ENCODE measurements at regions not wholly inside any gene's neighbourhood (a gene's known extent, or its start where the extent isn't known, plus 50 kb on each side); places are given as distances from the start of the nearest gene placed in this dataset.

DNA sequence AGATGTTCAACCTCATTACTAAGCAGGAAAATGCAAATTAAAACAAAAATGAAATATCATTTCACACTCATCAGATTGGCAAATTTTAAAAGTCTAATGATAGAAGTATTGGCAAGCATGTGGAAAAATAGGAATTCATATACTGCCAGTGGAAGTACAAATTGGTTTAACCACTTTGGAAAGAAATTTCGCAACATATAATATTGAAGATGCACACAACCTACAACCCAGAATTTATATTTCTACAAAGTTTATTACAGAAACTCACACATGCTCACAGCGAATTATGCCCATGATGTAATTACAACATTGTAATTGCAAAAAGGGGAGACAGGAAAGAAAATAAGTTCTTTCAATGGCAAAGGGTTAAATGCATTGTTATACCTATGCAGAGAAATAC, 324.1 kb downstream of the IGSF11 start:
- no peak overlapping the region for H3K4me3 ChIP-seq
- 80 to 87% methylated on average over 2 of the region's 2 CpGs for WGBS, 2 donors
- no peaks in the 10 kb centered on the region for H3K36me3 ChIP-seq
- H3K27me3 ChIP-seq: no peaks in the 10 kb centered on the region
- TF ChIP-seq, protein P1, sequence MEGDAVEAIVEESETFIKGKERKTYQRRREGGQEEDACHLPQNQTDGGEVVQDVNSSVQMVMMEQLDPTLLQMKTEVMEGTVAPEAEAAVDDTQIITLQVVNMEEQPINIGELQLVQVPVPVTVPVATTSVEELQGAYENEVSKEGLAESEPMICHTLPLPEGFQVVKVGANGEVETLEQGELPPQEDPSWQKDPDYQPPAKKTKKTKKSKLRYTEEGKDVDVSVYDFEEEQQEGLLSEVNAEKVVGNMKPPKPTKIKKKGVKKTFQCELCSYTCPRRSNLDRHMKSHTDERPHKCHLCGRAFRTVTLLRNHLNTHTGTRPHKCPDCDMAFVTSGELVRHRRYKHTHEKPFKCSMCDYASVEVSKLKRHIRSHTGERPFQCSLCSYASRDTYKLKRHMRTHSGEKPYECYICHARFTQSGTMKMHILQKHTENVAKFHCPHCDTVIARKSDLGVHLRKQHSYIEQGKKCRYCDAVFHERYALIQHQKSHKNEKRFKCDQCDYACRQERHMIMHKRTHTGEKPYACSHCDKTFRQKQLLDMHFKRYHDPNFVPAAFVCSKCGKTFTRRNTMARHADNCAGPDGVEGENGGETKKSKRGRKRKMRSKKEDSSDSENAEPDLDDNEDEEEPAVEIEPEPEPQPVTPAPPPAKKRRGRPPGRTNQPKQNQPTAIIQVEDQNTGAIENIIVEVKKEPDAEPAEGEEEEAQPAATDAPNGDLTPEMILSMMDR (IDR thresholded peaks at IDR 0.05): no peak
- TF ChIP-seq POLR2A (IDR thresholded peaks at IDR 0.05): no peak
- H3K27ac ChIP-seq: no peak overlapping the region
- H3K4me1 ChIP-seq: no peaks in the 10 kb centered on the region
- H3K9me3 ChIP-seq: no peaks in the 10 kb centered on the region
- no peak for DNase-seq
- intact Hi-C loops (cut with DNase I): no loop called here

DNA sequence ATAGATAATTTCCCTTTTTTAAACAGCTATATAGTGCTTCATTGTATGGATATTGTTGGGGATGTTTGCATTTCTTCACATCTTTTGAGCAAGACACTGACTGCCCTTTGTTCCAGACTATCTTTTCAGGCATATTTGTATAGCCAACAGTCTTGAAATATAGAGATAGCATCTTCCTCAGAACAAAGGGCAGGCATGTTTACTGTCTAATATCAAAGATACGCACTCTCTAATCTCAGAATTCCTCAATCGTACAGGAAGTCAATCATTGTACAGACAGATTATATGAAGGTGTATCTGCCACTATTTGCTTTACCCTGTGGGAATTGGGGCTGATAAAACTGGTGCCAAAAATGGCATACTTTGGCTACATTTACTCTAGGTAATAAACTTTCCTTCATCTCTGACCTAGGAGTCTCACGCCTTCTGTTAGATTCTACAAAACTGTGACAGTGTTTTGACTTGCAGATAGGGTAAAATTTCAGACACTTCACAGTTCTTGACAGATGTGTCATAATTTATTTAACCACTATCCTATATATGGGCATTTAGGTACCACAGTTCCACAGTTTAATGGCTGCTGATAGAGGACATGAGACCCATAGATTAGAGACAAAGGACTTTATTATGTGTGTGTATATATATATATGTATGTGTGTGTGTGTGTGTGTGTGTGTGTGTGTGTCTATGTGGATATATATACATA, 321.0 kb downstream of the IGSF11 start:
- Histone ChIP-seq H3K27ac (no peak overlapping the region), H3K4me1 (no peaks in the 10 kb centered on the region), H3K4me3 (no peak overlapping the region), H3K27me3 (no peaks in the 10 kb centered on the region), H3K36me3 (no peaks in the 10 kb centered on the region), H3K9me3 (peaks cover 0 to 6% (median 0%) of the 10 kb centered on the region in 3 donors)
- intact Hi-C loops (cut with DNase I): no loop called here
- TF ChIP-seq, protein P1 (IDR thresholded peaks at IDR 0.05): no peak
- no peak for TF ChIP-seq POLR2A (IDR thresholded peaks at IDR 0.05)
- DNase-seq: no peak
- WGBS, 2 donors: 47 to 80% methylated on average over 3 of the region's 3 CpGs

DNA sequence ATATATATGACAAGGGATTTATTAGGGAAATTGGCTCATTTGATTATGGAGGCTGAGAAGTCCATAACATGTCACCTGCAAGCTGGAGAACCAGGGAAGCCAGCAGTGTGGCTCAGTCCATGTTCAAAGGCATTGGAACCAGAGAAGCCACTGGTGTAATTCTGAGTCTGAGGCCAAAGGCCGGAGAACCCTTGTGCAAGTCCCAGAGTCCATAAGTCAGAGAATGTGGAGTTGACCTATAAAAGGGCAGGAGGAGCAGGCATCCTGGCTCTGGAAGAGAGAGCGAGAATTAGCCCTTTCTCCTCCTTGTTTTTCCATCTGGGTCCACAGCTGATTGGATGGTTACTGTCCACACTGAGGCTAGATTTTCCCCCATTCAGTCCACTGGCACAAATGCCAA, 319.8 kb downstream of the IGSF11 start:
- Histone ChIP-seq H3K27ac (no peak overlapping the region), H3K36me3 (no peaks in the 10 kb centered on the region), H3K9me3 (peaks cover 0 to 15% (median 0%) of the 10 kb centered on the region in 3 donors), H3K4me1 (no peaks in the 10 kb centered on the region), H3K4me3 (no peak overlapping the region), H3K27me3 (no peaks in the 10 kb centered on the region)
- TF ChIP-seq POLR2A (IDR thresholded peaks at IDR 0.05): no peak
- TF ChIP-seq, protein P1 (IDR thresholded peaks at IDR 0.05): no peak
- intact Hi-C loops (cut with DNase I): no loop called here
- WGBS, 2 donors: 88 to 94% methylated on average over 2 of the region's 2 CpGs
- DNase-seq: no peak

DNA sequence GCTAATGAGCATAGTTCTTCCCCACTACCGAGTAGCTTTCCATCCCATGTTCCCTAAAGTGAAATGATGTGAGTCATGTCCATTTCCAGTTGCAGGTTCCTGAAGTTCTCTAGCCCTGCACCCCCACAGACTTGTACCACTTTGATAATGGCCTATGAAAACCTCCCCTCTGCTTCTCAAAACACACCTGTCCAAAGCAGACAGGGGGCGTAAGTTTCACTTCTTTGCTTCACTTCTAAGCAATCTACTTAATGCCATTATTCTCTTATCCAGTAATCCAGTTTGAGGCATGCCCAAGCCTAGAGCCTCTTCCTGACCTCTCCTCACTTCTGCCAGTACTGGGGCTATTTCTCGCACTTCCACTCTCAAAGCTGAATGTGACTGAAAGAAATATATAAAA, 305.1 kb downstream of the IGSF11 start:
- Histone ChIP-seq H3K27ac (no peak overlapping the region), H3K9me3 (no peaks in the 10 kb centered on the region), H3K27me3 (no peaks in the 10 kb centered on the region), H3K4me3 (no peak overlapping the region), H3K36me3 (no peaks in the 10 kb centered on the region), H3K4me1 (no peaks in the 10 kb centered on the region)
- intact Hi-C loops (cut with DNase I): no loop called here
- no peak for DNase-seq
- WGBS, 2 donors: 67 to 82% methylated on average over 3 of the region's 3 CpGs
- TF ChIP-seq POLR2A (IDR thresholded peaks at IDR 0.05): no peak
- TF ChIP-seq, protein P1 (IDR thresholded peaks at IDR 0.05): no peak

DNA sequence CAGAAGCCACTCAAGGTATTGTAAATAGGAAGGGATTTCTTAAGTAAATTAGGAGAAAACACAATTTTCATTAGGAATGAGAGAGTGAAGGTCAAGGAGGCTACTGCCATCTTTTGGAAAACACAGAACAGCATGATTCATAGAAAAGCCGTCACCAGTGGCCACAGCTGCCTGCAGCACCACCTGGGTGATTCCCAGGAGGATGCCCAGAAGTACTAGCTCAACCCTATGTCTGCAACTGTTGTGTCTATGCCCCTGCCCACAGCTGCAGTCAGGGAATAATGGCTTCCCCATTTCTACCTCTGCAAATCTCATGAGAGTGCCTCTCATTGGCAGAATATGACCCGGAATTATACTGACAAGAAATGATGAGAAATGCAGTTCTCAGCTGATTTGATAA, 300.0 kb downstream of the IGSF11 start:
- TF ChIP-seq POLR2A (IDR thresholded peaks at IDR 0.05): no peak
- TF ChIP-seq, protein P1 (IDR thresholded peaks at IDR 0.05): no peak
- Histone ChIP-seq H3K27me3 (no peaks in the 10 kb centered on the region), H3K27ac (no peak overlapping the region), H3K4me3 (no peak overlapping the region), H3K9me3 (no peaks in the 10 kb centered on the region), H3K36me3 (no peaks in the 10 kb centered on the region), H3K4me1 (no peaks in the 10 kb centered on the region)
- DNase-seq: no peak
- intact Hi-C loops (cut with DNase I): no loop called here
- 67 to 75% methylated on average over 2 of the region's 2 CpGs for WGBS, 2 donors
